CD14-positive monocyte (primary cell): ENCODE measurements at regions not wholly inside any gene's neighbourhood (a gene's known extent, or its start where the extent isn't known, plus 50 kb on each side); places are given as distances from the start of the nearest gene placed in this dataset.

ENCODE experiments used
- DNase-seq, 3 donors: peaks; one replicate each; pipeline ENCODE4 v3.0.0-alpha.2; 2011 to 2022
- H2AFZ ChIP-seq: 2 replicates; pipeline ENCODE4 v1.6.0; 2012; ENCODE audit warnings: mild to moderate bottlenecking, low read depth, low read length, inconsistent platforms; ENCODE audit not compliant: insufficient read depth, poor library complexity, severe bottlenecking
- H3K27ac ChIP-seq, 2 donors: 1 replicate in 1 of 2; 2 replicates in 1 of 2; pipeline ENCODE4 v1.5.1; 2012 to 2013; ENCODE audit warnings: low read length in 2 of 2, control low read depth in 1 of 2, inconsistent platforms in 1 of 2, low read depth in 1 of 2, mild to moderate bottlenecking in 1 of 2
- H3K27me3 ChIP-seq, 2 donors: one replicate each; pipeline versions ENCODE4 v1.6.0 to v1.6.1; 2011 to 2013; ENCODE audit warnings: low read length in 2 of 2; ENCODE audit not compliant: control insufficient read depth in 2 of 2, insufficient read depth in 2 of 2
- H3K36me3 ChIP-seq, 2 donors: replicated peaks in 1 of 2; 1 replicate in 1 of 2; 2 replicates in 1 of 2; pipeline versions ENCODE4 v1.5.1 to v1.6.1; 2012 to 2013; ENCODE audit warnings: low read length in 2 of 2, control low read depth in 1 of 2, inconsistent platforms in 1 of 2, mild to moderate bottlenecking in 1 of 2; ENCODE audit not compliant: insufficient read depth in 2 of 2, control insufficient read depth in 1 of 2
- H3K4me1 ChIP-seq, 2 donors: 1 replicate in 1 of 2; 2 replicates in 1 of 2; pipeline versions ENCODE4 v1.5.1 to v1.6.1; 2012 to 2013; ENCODE audit warnings: low read length in 2 of 2, control low read depth in 1 of 2, inconsistent platforms in 1 of 2, mild to moderate bottlenecking in 1 of 2, moderate library complexity in 1 of 2; ENCODE audit not compliant: insufficient read depth in 2 of 2, control insufficient read depth in 1 of 2
- H3K4me2 ChIP-seq: replicated peaks from 2 replicates; pipeline ENCODE3; 2012; ENCODE audit warnings: low read length, moderate library complexity, mild to moderate bottlenecking; ENCODE audit not compliant: poor library complexity, severe bottlenecking; ENCODE audit errors: extremely low read depth
- H3K4me3 ChIP-seq, 3 experiments: fragments of 200-600 bp in 1 of 3; sonication (generic) in 1 of 3; replicated peaks in 1 of 3; 1 replicate in 2 of 3; 2 replicates in 1 of 3; pipeline ENCODE4 v1.5.1; 2011 to 2013; ENCODE audit warnings: low read length in 3 of 3, mild to moderate bottlenecking in 3 of 3, control low read depth in 2 of 3, low read depth in 2 of 3, inconsistent platforms in 1 of 3, moderate library complexity in 1 of 3
- H3K79me2 ChIP-seq: 2 replicates; pipeline ENCODE4 v1.6.0; 2012; ENCODE audit warnings: mild to moderate bottlenecking, control low read depth, inconsistent platforms, low read length, moderate library complexity; ENCODE audit not compliant: insufficient read depth
- H3K9ac ChIP-seq: 2 replicates; pipeline ENCODE4 v1.6.0; 2017; ENCODE audit warnings: low read length, mild to moderate bottlenecking; ENCODE audit not compliant: insufficient read depth, poor library complexity, severe bottlenecking
- H3K9me3 ChIP-seq, 2 donors: replicated peaks in 1 of 2; 1 replicate in 1 of 2; 2 replicates in 1 of 2; pipeline versions ENCODE4 v1.5.1 to v1.6.1; 2012 to 2013; ENCODE audit warnings: low read length in 2 of 2, control low read depth in 1 of 2; ENCODE audit not compliant: control insufficient read depth in 1 of 2, insufficient read depth in 1 of 2
- H4K20me1 ChIP-seq: 2 replicates; pipeline ENCODE4 v1.6.0; 2012; ENCODE audit warnings: mild to moderate bottlenecking, low read length, control low read depth, moderate library complexity; ENCODE audit not compliant: insufficient read depth
- H3K27ac Mint-ChIP-seq, 7 donors: one replicate each; pipeline ENCODE4 v1.8.0; 2020; ENCODE audit warnings: mild to moderate bottlenecking in 7 of 7, mixed read lengths in 7 of 7, moderate library complexity in 6 of 7, inconsistent platforms in 2 of 7
- H3K27me3 Mint-ChIP-seq, 3 donors: one replicate each; pipeline ENCODE4 v1.8.0; 2021 to 2022; ENCODE audit warnings: low read depth in 3 of 3, mild to moderate bottlenecking in 3 of 3, mixed read lengths in 3 of 3, moderate library complexity in 3 of 3, inconsistent platforms in 1 of 3
- H3K36me3 Mint-ChIP-seq, 2 donors: one replicate each; pipeline ENCODE4 v1.8.0; 2020; ENCODE audit warnings: mixed read lengths in 2 of 2, inconsistent platforms in 1 of 2, mild to moderate bottlenecking in 1 of 2
- H3K4me1 Mint-ChIP-seq: one replicate; pipeline ENCODE4 v1.8.0; 2020; ENCODE audit warnings: mild to moderate bottlenecking, mixed read lengths
- H3K4me3 Mint-ChIP-seq, 2 donors: one replicate each; pipeline ENCODE4 v1.8.0; 2020; ENCODE audit warnings: mild to moderate bottlenecking in 2 of 2, mixed read lengths in 2 of 2, moderate library complexity in 1 of 2
- H3K9me3 Mint-ChIP-seq, 7 donors: one replicate each; pipeline ENCODE4 v1.8.0; 2020 to 2022; ENCODE audit warnings: mixed read lengths in 7 of 7, mild to moderate bottlenecking in 6 of 7, moderate library complexity in 6 of 7, inconsistent platforms in 2 of 7
- whole genome bisulfite sequencing: methylation state at CpG from one replicate; pipeline ENCODE4 v1.1.5; 2013; ENCODE audit warnings: missing lambda C conversion rate; ENCODE audit not compliant: insufficient coverage; 5-methylcytosine and 5-hydroxymethylcytosine counted together
- intact Hi-C, 2 donors: fragments of 100-400 bp; cut with micrococcal nuclease; formaldehyde crosslinking; loops; one replicate each; pipeline versions ENCODE4 v1.15.0 to v1.15.1; 2023
- TF ChIP-seq, protein P1 (sequence below): fragments of 200-600 bp; IDR thresholded peaks from one replicate; pipeline ENCODE4 v1.8.0; 2022; ENCODE audit warnings: antibody characterized with exemption, mild to moderate bottlenecking

DNA sequence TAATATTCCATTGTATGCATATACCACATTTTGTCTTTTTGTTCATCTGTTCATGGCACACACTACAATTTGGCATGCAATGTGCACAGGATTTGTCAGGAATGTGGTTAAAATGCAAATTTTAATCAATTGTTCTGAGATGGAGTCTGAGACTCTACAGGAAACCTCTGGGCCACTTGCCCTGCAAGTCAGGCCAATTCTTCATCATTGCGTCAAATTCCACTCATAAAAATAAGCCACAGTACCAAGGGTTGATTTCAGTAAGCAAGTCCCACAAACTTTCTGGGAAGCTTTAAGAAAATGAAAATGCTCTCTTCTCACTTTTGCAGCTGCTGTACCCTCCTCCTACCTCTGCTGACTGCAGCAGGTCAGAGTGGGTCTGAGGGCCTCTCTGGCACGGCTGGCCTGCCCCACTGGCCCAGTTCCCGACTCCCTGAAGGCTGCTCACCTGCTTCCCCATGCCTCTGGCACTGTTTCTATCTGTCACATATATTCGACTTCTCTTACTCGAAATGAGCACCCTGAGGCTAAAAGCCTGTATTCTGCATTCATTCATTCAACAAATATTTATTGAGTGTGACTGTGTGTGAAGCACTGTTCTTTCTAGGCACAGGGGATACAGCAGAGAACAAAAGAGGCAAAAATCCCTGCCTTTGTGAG is 83.8 kb upstream of the WASF3 start:
- Histone ChIP-seq H3K4me2 (no peak overlapping the region), H4K20me1 (no peaks in the 10 kb centered on the region), H3K79me2 (no peaks in the 10 kb centered on the region), H3K4me3 (no peak overlapping the region), H3K4me1 (no peaks in the 10 kb centered on the region), H3K9me3 (no peaks in the 10 kb centered on the region), H3K36me3 (no peaks in the 10 kb centered on the region), H3K27ac (no peak overlapping the region), H3K27me3 (no peaks in the 10 kb centered on the region), H2AFZ (no peak overlapping the region), H3K9ac (no peak overlapping the region)
- H3K27me3 Mint-ChIP-seq, result peaks cover 5 to 8% (median 5%) of the 10 kb centered on the region in 3 donors
- H3K4me3 Mint-ChIP-seq, result no peak overlapping the region
- WGBS, result 97% methylated on average over 3 of the region's 5 CpGs
- TF ChIP-seq, protein P1, sequence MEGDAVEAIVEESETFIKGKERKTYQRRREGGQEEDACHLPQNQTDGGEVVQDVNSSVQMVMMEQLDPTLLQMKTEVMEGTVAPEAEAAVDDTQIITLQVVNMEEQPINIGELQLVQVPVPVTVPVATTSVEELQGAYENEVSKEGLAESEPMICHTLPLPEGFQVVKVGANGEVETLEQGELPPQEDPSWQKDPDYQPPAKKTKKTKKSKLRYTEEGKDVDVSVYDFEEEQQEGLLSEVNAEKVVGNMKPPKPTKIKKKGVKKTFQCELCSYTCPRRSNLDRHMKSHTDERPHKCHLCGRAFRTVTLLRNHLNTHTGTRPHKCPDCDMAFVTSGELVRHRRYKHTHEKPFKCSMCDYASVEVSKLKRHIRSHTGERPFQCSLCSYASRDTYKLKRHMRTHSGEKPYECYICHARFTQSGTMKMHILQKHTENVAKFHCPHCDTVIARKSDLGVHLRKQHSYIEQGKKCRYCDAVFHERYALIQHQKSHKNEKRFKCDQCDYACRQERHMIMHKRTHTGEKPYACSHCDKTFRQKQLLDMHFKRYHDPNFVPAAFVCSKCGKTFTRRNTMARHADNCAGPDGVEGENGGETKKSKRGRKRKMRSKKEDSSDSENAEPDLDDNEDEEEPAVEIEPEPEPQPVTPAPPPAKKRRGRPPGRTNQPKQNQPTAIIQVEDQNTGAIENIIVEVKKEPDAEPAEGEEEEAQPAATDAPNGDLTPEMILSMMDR, result no peak
- no peaks in the 10 kb centered on the region for H3K36me3 Mint-ChIP-seq
- DNase-seq, result no peak
- no peak overlapping the region for H3K27ac Mint-ChIP-seq
- H3K9me3 Mint-ChIP-seq, result peaks cover 0 to 7% (median 0%) of the 10 kb centered on the region in 7 donors
- intact Hi-C loops, result no loop called here
- peaks cover 7% of the 10 kb centered on the region for H3K4me1 Mint-ChIP-seq

DNA sequence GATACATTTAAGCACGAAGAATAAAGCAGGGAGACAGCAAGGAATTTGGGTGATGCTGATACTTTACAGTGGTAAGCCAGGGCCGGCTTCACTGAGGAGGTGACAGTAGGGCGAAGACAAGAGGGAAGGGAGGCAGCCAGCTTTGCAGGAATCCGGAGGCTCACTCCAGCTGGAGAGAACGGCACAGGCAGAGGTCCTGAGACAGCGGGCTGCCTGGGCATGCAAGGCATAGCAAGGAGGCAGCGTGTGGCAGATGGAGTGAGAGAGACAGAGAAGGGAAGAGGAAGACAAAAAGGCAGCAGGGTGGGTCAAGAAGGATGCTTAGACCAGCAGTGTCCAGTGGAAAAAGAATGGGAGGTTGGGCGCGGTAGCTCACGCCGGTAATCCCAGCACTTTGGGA is 83.2 kb upstream of the WASF3 start:
- intact Hi-C loops, result no loop called here
- H3K79me2 ChIP-seq, result no peaks in the 10 kb centered on the region
- TF ChIP-seq, protein P1, result no peak
- WGBS, result 94% methylated on average over 7 of the region's 11 CpGs
- H3K4me3 ChIP-seq, result no peak overlapping the region
- H3K4me1 Mint-ChIP-seq, result peaks cover 7% of the 10 kb centered on the region
- no peaks in the 10 kb centered on the region for H3K9me3 ChIP-seq
- no peaks in the 10 kb centered on the region for H3K36me3 Mint-ChIP-seq
- no peak overlapping the region for H3K27ac ChIP-seq
- no peak overlapping the region for H3K27ac Mint-ChIP-seq
- H3K27me3 Mint-ChIP-seq, result peaks cover 5 to 8% (median 5%) of the 10 kb centered on the region in 3 donors
- H3K4me1 ChIP-seq, result no peaks in the 10 kb centered on the region
- no peak overlapping the region for H3K4me3 Mint-ChIP-seq
- no peaks in the 10 kb centered on the region for H4K20me1 ChIP-seq
- H3K9ac ChIP-seq, result no peak overlapping the region
- H3K27me3 ChIP-seq, result no peaks in the 10 kb centered on the region
- H3K36me3 ChIP-seq, result no peaks in the 10 kb centered on the region
- no peak overlapping the region for H2AFZ ChIP-seq
- no peak overlapping the region for H3K4me2 ChIP-seq
- no peak for DNase-seq
- H3K9me3 Mint-ChIP-seq, result peaks cover 0 to 7% (median 0%) of the 10 kb centered on the region in 7 donors
